ENCODE measurements at regions not wholly inside any gene's neighbourhood (a gene's known extent, or its start where the extent isn't known, plus 50 kb on each side); places are given as distances from the start of the nearest gene placed in this dataset.
A peak's percentile ranks its signal among the peaks of the same experiment; 100 is the strongest.

DNA sequence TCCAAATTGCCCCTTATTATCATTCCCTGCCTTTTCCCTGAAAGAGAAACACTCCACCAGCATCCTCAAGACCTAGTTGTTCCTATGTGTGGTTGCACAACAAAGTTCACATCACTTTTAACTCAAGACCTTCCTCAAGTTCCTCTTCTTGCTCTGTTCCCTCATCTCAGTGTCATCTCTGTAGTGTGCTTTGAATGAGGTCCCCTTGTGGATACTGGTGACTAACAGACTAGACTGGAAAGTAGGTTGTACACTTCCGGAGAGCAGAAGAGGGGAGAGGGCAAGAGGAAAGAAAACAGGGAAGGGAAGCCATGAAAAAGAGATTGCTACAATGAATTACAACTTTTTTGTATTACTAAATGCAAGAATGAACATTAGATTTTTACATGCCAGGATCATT lies 853.8 kb downstream of the USP25 start:
- Mint-ChIP-seq H3K27me3 (no peaks in the 10 kb centered on the region), H3K36me3 (no peaks in the 10 kb centered on the region), H3K9me3 (no peaks in the 10 kb centered on the region), H3K27ac (no peak overlapping the region), H3K4me1 (no peaks in the 10 kb centered on the region), H3K4me3 (no peak overlapping the region)

DNA sequence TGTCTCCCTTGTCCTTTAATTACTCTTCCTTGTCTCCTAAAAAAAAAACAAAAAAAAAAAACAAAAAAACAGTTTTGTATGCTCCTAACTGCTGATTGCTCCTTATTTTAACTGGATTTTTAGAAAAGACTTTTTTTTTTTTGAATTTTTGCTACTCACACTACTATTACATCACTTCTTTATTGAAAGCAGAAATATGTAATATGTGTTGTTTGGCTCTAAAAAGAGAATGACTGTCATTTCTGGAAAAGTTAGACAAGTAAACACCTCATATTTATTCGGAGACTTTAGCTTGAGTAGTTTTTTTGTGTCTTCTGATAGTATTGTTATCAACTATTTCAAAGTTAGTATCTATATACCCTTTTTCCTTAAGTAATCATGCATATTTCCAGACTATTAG lies 855.0 kb downstream of the USP25 start:
- no peak overlapping the region for H3K4me3 Mint-ChIP-seq
- no peak overlapping the region for H3K27ac Mint-ChIP-seq
- H3K9me3 Mint-ChIP-seq: peaks cover 0 to 1% (median 0%) of the 10 kb centered on the region in 3 donors
- H3K36me3 Mint-ChIP-seq: no peaks in the 10 kb centered on the region
- no peaks in the 10 kb centered on the region for H3K4me1 Mint-ChIP-seq
- H3K27me3 Mint-ChIP-seq: no peaks in the 10 kb centered on the region

DNA sequence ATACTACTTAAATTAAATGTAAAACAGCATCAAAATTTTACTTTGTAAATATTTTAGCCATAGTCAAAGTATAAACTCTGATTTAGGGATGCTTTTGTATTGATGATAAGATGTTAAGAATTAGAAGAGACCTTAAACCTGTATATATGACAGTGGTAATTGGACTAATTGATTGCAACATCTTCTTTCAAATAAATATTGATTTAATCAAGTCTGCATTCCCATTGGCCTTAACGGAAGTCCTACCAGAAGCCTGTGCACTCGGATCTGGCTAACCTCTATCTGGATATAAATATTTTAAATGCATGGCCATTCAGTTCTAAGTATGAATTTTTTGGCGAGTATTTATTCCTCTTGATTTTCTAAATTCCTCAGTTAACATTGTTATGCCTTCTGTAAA lies 856.1 kb downstream of the USP25 start:
- Mint-ChIP-seq H3K36me3 (no peaks in the 10 kb centered on the region), H3K4me3 (no peak overlapping the region), H3K27ac (no peak overlapping the region), H3K4me1 (no peaks in the 10 kb centered on the region), H3K27me3 (no peaks in the 10 kb centered on the region), H3K9me3 (peaks cover 0 to 1% (median 0%) of the 10 kb centered on the region in 3 donors)

DNA sequence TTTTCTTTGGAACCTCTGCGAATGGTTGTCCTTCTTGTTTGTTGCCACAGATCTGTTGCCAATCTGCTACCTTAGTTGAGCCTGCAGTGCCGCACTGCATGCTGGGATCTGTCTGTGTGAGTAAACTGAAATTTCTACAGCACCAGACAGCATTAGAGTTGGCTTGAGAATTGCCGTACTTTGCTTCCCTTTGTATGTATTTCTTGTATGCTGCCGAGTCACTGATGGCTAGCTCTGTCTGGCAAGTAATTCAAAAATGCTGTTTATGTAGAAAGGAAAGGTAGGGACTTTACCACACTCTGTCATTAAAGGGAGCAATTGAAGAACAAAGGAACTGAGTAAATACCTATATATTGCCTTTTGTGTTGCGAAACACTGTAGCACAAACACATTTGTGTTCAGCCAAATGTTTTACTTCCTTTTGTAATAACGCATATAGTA lies 857.4 kb downstream of the USP25 start:
- no peak overlapping the region for H3K4me3 Mint-ChIP-seq
- no peaks in the 10 kb centered on the region for H3K36me3 Mint-ChIP-seq
- no peaks in the 10 kb centered on the region for H3K4me1 Mint-ChIP-seq
- H3K27me3 Mint-ChIP-seq: no peaks in the 10 kb centered on the region
- peaks cover 0 to 1% (median 0%) of the 10 kb centered on the region in 3 donors for H3K9me3 Mint-ChIP-seq
- H3K27ac Mint-ChIP-seq: no peak overlapping the region

DNA sequence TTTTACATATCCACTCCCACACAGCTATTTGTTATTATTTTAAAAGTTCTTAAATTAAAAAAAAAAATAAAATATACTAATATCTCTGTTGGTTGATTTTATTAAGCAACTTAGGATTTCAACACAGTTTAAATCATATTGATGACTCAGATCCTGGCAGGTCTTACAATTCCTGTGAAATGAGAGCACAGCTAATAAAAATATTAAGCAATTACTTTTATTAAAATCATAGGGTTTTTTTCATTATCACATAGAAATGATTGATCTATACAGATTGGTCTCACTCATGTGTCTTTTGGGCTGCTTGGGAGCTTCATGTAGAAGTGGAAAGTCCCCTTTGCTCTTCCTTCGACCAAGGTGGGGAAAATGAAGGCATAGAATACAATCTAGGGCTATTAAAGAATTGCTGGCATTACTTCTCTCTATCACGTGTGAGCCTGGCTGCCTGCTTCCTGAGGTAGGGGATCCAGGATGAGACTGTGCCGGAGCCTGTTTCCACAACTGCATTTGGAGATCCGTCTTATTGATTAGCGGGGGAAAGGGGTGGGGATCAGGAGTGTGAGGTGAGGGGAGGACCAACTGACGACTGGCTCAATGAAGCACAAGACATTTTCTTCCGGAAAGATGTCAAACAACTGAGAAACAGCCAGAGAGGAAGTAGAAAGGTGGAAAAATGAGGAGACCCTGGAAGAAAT lies 858.0 kb downstream of the USP25 start:
- Mint-ChIP-seq H3K9me3 (peaks cover 0 to 1% (median 0%) of the 10 kb centered on the region in 3 donors), H3K36me3 (no peaks in the 10 kb centered on the region), H3K27ac (no peak overlapping the region), H3K4me3 (no peak overlapping the region), H3K27me3 (no peaks in the 10 kb centered on the region), H3K4me1 (no peaks in the 10 kb centered on the region)

DNA sequence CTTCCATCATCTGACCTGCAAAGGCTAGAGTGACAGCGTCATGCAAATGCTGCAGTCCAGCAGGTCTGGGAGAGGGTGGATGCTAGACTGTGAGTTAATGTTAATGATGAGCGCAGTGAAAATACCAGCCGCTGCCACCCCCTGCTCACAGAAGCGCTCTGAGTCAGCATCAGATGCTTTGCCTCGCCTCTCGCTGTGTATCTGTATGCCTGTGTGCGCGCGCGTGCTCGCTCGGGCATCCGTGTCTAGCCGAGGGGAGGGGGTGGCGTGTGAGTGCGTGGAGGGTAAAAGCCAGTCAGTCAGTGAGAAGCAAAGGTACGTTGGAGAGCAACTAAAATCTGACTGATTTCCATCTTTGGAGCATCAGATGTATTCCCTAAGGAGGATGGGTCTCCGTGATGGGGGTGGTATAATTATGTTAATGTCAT lies 858.7 kb downstream of the USP25 start:
- Mint-ChIP-seq H3K9me3 (peaks cover 0 to 1% (median 0%) of the 10 kb centered on the region in 3 donors), H3K4me3 (no peak overlapping the region), H3K27ac (no peak overlapping the region), H3K36me3 (no peaks in the 10 kb centered on the region), H3K27me3 (no peaks in the 10 kb centered on the region), H3K4me1 (no peaks in the 10 kb centered on the region)

DNA sequence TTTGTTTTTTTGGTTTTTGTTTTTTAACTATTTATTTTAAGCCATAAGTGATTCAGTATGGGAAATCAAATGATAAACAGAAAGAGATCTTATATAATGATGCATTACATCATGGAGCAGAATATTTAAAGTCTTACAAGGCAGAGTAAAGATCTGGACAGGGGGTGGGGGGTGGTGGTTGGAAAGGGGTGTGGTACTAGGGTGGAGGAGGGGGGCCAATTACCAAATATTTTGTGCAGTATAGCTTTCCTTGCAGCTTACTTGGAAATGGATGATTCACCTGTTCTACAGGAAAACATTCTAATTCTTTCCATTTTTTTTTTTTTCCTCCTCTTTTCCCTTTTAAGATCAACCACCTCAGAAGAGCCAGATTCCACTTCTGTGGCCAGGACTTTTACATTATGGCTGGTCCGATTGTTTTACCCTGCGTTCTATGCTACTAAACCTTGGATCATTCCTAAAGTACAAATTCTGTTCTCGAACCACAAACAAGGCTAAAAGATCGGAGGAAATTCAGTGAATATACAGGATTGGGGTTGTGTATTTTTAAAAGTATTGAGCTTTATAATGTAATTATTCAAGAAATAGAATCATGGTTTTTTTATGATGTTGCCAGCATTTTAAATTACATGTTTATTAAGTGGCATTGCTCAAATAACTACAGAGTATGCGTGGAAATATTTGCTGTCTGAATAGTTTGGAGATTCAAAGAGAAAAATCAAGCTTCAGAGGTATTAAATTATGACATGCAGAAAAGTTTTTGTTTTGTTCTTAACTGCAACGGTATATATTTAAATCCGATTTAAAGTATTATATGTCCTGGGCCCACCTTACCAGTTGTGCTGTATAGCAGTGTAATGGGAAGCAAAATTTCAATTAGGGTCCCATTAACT lies 859.5 kb downstream of the USP25 start:
- H3K27me3 Mint-ChIP-seq: no peaks in the 10 kb centered on the region
- H3K4me3 Mint-ChIP-seq: no peak overlapping the region
- H3K4me1 Mint-ChIP-seq: no peaks in the 10 kb centered on the region
- no peak overlapping the region for H3K27ac Mint-ChIP-seq
- H3K36me3 Mint-ChIP-seq: no peaks in the 10 kb centered on the region
- H3K9me3 Mint-ChIP-seq: peaks cover 0 to 3% (median 0%) of the 10 kb centered on the region in 3 donors

DNA sequence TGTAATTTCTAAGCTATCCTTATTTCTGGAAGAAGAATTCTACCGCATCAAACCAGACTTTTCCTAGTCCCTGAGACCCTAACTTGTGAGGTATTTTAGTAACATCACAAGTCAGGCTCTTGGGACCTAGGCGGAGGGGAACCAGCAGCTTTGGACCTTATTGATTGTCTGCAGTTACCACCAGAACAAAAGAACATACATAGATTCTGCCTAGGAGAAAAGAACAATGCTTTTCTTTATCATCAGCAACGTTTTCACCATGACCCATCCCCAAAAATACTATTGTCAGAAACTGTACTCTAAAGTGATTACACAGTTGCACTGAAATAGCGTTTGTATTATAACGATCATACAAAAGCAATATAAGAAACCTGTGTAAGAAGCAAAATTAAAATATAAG lies 860.4 kb downstream of the USP25 start:
- Mint-ChIP-seq H3K4me1 (no peaks in the 10 kb centered on the region), H3K9me3 (peaks cover 0 to 3% (median 0%) of the 10 kb centered on the region in 3 donors), H3K27ac (no peak overlapping the region), H3K4me3 (no peak overlapping the region), H3K36me3 (no peaks in the 10 kb centered on the region), H3K27me3 (no peaks in the 10 kb centered on the region)

DNA sequence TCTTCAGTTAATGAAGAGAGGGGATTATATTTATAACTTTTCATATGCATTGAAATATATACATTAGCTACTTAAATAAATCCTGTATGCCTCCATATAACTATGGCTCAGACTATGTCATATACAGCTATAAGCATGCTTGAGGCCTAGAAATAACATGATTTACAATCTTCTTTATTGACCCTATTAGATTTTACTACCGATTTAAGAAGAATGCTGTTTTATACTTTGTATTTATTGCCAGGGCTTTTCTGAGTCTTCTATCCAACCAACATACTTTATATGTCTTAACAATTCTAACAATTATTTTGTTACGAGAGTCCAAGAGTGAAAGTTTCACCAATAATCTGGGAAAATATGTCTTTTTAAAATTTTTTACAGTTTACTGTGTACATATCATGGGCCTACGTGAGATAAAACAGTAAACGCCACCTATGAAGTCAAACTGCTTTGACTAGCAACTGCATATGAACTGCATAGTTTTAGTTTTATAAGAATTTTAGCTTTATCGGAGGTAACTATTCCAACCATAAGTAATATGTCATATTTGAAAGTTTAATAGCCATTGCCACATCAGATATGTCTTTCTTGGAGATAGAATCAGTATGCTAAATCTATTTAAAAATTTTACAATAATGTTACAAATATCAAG lies 861.0 kb downstream of the USP25 start:
- no peak overlapping the region for H3K4me3 Mint-ChIP-seq
- H3K9me3 Mint-ChIP-seq: peaks cover 0 to 3% (median 0%) of the 10 kb centered on the region in 3 donors
- no peak overlapping the region for H3K27ac Mint-ChIP-seq

DNA sequence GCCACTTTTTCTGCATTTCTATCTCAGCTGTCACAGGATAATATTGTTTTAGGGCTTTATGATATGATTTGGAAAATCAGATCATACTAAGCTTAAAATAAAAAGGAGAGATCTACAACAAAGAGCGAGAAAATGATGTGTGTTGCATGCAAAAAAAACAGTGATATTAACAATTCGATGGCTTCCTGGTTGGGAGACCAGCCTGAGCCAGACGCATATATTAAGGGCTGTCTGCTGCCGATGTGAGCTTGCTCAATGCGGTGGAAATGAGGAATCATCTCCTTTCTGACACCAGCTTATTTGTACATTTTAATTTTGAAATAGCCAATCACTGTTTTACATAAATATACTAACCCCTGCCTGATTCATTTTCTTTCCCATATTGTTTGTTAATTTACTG lies 862.6 kb downstream of the USP25 start:
- peaks cover 2 to 3% (median 3%) of the 10 kb centered on the region in 3 donors for H3K9me3 Mint-ChIP-seq
- H3K36me3 Mint-ChIP-seq: no peaks in the 10 kb centered on the region
- no peaks in the 10 kb centered on the region for H3K27me3 Mint-ChIP-seq
- no peaks in the 10 kb centered on the region for H3K4me1 Mint-ChIP-seq
- H3K27ac Mint-ChIP-seq: no peak overlapping the region
- no peak overlapping the region for H3K4me3 Mint-ChIP-seq

More for the DNA sequence above, 861.0 kb downstream of the USP25 start:
- no peaks in the 10 kb centered on the region for H3K36me3 Mint-ChIP-seq
- no peaks in the 10 kb centered on the region for H3K27me3 Mint-ChIP-seq
- no peaks in the 10 kb centered on the region for H3K4me1 Mint-ChIP-seq

DNA sequence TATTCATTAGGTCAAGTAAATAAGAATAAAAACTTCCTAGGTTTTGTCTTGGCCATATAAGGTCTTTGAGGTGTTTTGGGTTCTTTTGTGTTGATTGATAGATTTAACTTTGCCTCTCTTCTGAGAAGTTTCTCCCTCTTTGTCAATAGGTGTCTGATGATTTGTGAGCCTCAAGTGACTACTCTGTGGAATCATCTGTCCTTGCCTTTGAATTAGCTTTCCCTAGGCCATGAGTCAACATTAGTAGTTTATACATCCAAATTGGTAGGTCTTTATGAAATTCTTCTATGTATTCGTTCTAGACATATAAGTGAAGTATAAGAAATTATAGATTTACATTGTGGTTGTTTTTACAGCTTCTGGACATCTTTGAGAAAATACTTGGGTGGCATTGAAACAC lies 864.4 kb downstream of the USP25 start:
- H3K4me3 Mint-ChIP-seq: no peak overlapping the region
- peaks cover 3 to 4% (median 3%) of the 10 kb centered on the region in 3 donors for H3K9me3 Mint-ChIP-seq
- H3K4me1 Mint-ChIP-seq: no peaks in the 10 kb centered on the region
- no peaks in the 10 kb centered on the region for H3K27me3 Mint-ChIP-seq
- no peaks in the 10 kb centered on the region for H3K36me3 Mint-ChIP-seq
- peak overlapping the region in 1 of 3 donors; percentile 24 for H3K27ac Mint-ChIP-seq

DNA sequence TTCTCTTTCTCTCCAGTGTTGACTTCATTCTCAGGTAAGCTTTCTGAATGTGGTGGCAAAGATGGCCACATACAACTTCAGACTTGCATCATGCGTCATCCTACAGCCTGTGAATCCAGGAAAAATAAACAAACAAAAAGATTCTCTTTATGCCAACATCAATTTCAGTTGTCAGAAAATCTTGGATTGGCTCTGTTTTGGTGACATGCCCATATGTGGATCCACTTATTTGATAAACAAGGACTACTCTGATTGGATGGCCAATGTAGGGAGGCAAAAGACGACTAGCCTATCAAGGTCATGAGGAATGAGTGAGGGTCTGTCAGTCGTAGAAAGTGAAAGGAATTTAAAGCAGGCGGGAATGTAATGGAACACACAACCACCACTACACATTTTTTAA lies 866.6 kb downstream of the USP25 start:
- Mint-ChIP-seq H3K27me3 (no peaks in the 10 kb centered on the region), H3K36me3 (no peaks in the 10 kb centered on the region), H3K4me1 (no peaks in the 10 kb centered on the region), H3K27ac (no peak overlapping the region), H3K9me3 (peaks cover 1 to 7% (median 4%) of the 10 kb centered on the region in 3 donors), H3K4me3 (no peak overlapping the region)

DNA sequence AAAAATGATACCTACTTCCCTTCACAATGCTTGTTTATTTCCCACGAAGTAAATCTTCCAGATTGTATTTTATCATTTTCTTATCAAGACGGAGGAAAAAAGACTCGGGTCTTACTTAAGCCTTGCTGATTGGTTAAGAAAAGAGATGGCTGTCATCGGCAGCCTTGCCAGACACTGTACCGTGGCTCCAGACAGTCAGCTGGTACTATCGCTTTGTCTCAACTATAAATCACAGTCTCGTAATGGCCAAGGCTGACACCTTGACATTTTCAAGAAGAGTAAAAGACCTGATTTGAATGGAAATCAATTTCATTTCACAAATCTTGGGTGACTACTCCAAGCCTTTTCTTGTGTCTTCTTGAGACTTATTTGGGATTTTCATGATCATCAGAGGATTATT lies 868.0 kb downstream of the USP25 start:
- H3K27ac Mint-ChIP-seq: no peak overlapping the region
- H3K4me1 Mint-ChIP-seq: no peaks in the 10 kb centered on the region
- peaks cover 1 to 7% (median 4%) of the 10 kb centered on the region in 3 donors for H3K9me3 Mint-ChIP-seq
- no peaks in the 10 kb centered on the region for H3K27me3 Mint-ChIP-seq
- H3K4me3 Mint-ChIP-seq: no peak overlapping the region
- H3K36me3 Mint-ChIP-seq: no peaks in the 10 kb centered on the region

DNA sequence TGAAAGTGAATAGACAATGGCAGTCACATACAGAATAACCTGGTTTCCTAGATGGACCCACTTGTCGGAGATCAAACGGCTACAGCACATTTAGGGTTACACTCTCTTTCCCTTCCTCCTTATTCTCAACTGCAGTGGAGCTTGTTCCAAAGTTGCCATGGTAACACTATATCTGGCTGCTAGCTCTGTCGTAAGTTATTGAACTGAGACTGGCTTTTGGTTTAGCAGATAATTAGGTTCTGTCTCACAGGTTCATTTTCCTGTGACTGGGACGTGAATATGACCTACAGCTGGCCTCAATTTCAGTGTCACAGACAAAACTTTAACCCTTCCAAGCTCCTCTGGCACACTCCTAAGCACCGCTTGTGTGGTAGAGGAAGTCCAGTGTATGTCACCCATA lies 875.8 kb downstream of the USP25 start:
- no peaks in the 10 kb centered on the region for H3K4me1 Mint-ChIP-seq
- no peaks in the 10 kb centered on the region for H3K36me3 Mint-ChIP-seq
- H3K27me3 Mint-ChIP-seq: no peaks in the 10 kb centered on the region
- H3K4me3 Mint-ChIP-seq: no peak overlapping the region
- H3K27ac Mint-ChIP-seq: no peak overlapping the region
- peaks cover 2 to 10% (median 6%) of the 10 kb centered on the region in 3 donors for H3K9me3 Mint-ChIP-seq

DNA sequence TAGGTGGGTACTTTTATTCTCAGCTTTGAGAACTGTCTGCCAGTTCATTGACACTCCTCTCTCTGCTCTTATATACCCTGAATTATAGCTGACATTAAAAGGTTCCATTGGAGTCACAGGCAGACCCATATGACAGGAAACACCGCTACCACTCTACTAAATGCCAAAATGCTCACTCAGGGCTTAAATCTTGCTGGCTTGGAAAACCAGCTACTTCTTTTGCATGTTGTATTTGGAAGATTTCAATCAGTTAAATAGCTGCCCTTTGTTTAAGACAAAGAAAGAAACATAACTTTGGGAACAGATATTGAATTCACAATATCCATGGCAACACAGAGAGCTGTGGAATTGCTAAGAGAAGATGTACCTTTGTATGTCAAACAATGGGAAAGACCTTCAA lies 876.5 kb downstream of the USP25 start:
- H3K4me3 Mint-ChIP-seq: no peak overlapping the region
- no peaks in the 10 kb centered on the region for H3K27me3 Mint-ChIP-seq
- H3K4me1 Mint-ChIP-seq: no peaks in the 10 kb centered on the region
- no peaks in the 10 kb centered on the region for H3K36me3 Mint-ChIP-seq
- H3K9me3 Mint-ChIP-seq: peaks cover 2 to 8% (median 6%) of the 10 kb centered on the region in 3 donors
- H3K27ac Mint-ChIP-seq: no peak overlapping the region
